Testis (tissue), 2 donors: ENCODE measurements at regions not wholly inside any gene's neighbourhood (a gene's known extent, or its start where the extent isn't known, plus 50 kb on each side); places are given as distances from the start of the nearest gene placed in this dataset.

Experiments
- POLR2A ChIP-seq: fragments of 450-650 bp; IDR thresholded peaks from one replicate; pipeline ENCODE4 v1.6.1; 2017; ENCODE audit warnings: antibody characterized with exemption, mild to moderate bottlenecking, moderate library complexity
- TF ChIP-seq, protein P1 (sequence below), 3 experiments: fragments of 450-650 bp in 2 of 3; fragments of 200-600 bp in 1 of 3; sonication (generic) in 1 of 3; IDR thresholded peaks; one replicate each; pipeline ENCODE4 v1.5.1; 2016 to 2019; ENCODE audit warnings: antibody characterized with exemption in 3 of 3, mild to moderate bottlenecking in 2 of 3, moderate library complexity in 1 of 3

DNA sequence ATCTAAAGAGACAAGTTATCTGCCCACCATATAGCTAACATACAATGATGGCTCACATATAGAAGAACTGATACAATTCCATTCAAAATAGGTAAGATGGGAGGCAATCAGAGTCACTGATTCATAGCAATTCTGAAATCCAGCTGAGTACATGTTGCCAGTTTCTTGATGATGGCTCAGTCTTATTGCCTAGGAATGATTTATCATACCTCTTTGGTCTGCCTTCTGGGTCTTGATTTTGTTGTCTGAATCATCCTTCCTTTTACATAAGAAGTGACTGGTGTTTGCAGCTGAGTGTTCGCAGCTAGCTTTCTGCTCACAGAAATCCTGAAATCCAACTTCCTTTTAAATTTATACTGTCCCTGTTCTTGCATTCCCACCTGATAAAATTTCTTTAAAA lies 463.2 kb upstream of the MGAT4C start:
- TF ChIP-seq, protein P1, sequence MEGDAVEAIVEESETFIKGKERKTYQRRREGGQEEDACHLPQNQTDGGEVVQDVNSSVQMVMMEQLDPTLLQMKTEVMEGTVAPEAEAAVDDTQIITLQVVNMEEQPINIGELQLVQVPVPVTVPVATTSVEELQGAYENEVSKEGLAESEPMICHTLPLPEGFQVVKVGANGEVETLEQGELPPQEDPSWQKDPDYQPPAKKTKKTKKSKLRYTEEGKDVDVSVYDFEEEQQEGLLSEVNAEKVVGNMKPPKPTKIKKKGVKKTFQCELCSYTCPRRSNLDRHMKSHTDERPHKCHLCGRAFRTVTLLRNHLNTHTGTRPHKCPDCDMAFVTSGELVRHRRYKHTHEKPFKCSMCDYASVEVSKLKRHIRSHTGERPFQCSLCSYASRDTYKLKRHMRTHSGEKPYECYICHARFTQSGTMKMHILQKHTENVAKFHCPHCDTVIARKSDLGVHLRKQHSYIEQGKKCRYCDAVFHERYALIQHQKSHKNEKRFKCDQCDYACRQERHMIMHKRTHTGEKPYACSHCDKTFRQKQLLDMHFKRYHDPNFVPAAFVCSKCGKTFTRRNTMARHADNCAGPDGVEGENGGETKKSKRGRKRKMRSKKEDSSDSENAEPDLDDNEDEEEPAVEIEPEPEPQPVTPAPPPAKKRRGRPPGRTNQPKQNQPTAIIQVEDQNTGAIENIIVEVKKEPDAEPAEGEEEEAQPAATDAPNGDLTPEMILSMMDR (IDR thresholded peaks at IDR 0.05): no peak
- TF ChIP-seq POLR2A: no peak
